NCI-H1105 treated with DMSO at 0.1 percent for 48 hours (cell line): ENCODE measurements at regions not wholly inside any gene's neighbourhood (a gene's known extent, or its start where the extent isn't known, plus 50 kb on each side); places are given as distances from the start of the nearest gene placed in this dataset.
"Not testable (repeated sequence)": the region's sequence is repeated elsewhere in the genome, so short reads cannot be mapped to it uniquely, and the experiment has no call there.

Experiments
- DNase-seq: peaks from one replicate; lab custom pipeline; 2025; lab: John Stamatoyannopoulos, UW

GRCh38 chr5:27778121-27778520 is 739.7 kb upstream of the CDH9 start:
- DNase-seq = no peak

- no peak for DNase-seq
Observed at GRCh38 chr5:27773636-27774035, 735.2 kb upstream of the CDH9 start.

GRCh38 chr5:27773166-27773565 is 734.8 kb upstream of the CDH9 start:
- no peak for DNase-seq

- no peak for DNase-seq
Observed at GRCh38 chr5:27769748-27770402, 731.5 kb upstream of the CDH9 start.

GRCh38 chr5:27748847-27749246 is 710.5 kb upstream of the CDH9 start:
- DNase-seq = no peak

- not testable (repeated sequence) for DNase-seq
Observed at GRCh38 chr5:27743383-27743979, 705.1 kb upstream of the CDH9 start.

GRCh38 chr5:27742805-27743204 is 704.4 kb upstream of the CDH9 start:
- DNase-seq = no peak

- DNase-seq = no peak
Observed at GRCh38 chr5:27734838-27735237, 696.5 kb upstream of the CDH9 start.

GRCh38 chr5:27733237-27733636 is 694.9 kb upstream of the CDH9 start:
- DNase-seq = no peak

GRCh38 chr5:27727254-27727653 is 688.9 kb upstream of the CDH9 start:
- no peak for DNase-seq

- DNase-seq = no peak
Observed at GRCh38 chr5:27722337-27722736, 684.0 kb upstream of the CDH9 start.

- no peak for DNase-seq
Observed at GRCh38 chr5:27708534-27708933, 670.1 kb upstream of the CDH9 start.

GRCh38 chr5:27706832-27707231 is 668.4 kb upstream of the CDH9 start:
- no peak for DNase-seq

- no peak for DNase-seq
Observed at GRCh38 chr5:27705661-27706060, 667.3 kb upstream of the CDH9 start.

GRCh38 chr5:27701931-27702903 is 663.8 kb upstream of the CDH9 start:
- DNase-seq = peak; percentile 45

GRCh38 chr5:27700526-27700925 is 662.1 kb upstream of the CDH9 start:
- DNase-seq = no peak

- no peak for DNase-seq
Observed at GRCh38 chr5:27682600-27682999, 644.2 kb upstream of the CDH9 start.

GRCh38 chr5:27652505-27652904 is 614.1 kb upstream of the CDH9 start:
- no peak for DNase-seq

GRCh38 chr5:27639005-27639612 is 600.7 kb upstream of the CDH9 start:
- no peak for DNase-seq

- no peak for DNase-seq
Observed at GRCh38 chr5:27619982-27620381, 581.6 kb upstream of the CDH9 start.

- DNase-seq = no peak
Observed at GRCh38 chr5:27612161-27612560, 573.8 kb upstream of the CDH9 start.

GRCh38 chr5:27608992-27609391 is 570.6 kb upstream of the CDH9 start:
- DNase-seq = no peak
